Uterus (tissue), 3 donors: ENCODE measurements at regions not wholly inside any gene's neighbourhood (a gene's known extent, or its start where the extent isn't known, plus 50 kb on each side); places are given as distances from the start of the nearest gene placed in this dataset.

Source experiments
- DNase-seq, 2 donors: peaks; one replicate each; pipeline ENCODE4 v3.0.0-alpha.2; 2019 to 2020
- H3K27ac ChIP-seq, 2 donors: fragments of 200-600 bp; sonication (generic); 1 replicate in 1 of 2; 2 replicates in 1 of 2; pipeline ENCODE4 v1.5.1; 2016 to 2018
- H3K27me3 ChIP-seq, 2 donors: fragments of 200-600 bp; sonication (generic); one replicate each; pipeline ENCODE4 v1.5.1; 2018 to 2019; ENCODE audit warnings: control low read depth in 1 of 2
- H3K36me3 ChIP-seq, 2 donors: fragments of 200-600 bp; sonication (generic); one replicate each; pipeline ENCODE4 v1.5.1; 2019; ENCODE audit warnings: control low read depth in 1 of 2
- H3K4me1 ChIP-seq, 2 donors: fragments of 200-600 bp; sonication (generic); one replicate each; pipeline ENCODE4 v1.5.1; 2018 to 2019; ENCODE audit warnings: control low read depth in 1 of 2
- H3K4me3 ChIP-seq, 2 donors: fragments of 200-600 bp; sonication (generic); 1 replicate in 1 of 2; 2 replicates in 1 of 2; pipeline ENCODE4 v1.5.1; 2018 to 2019; ENCODE audit warnings: mild to moderate bottlenecking in 1 of 2
- H3K9me3 ChIP-seq, 2 donors: fragments of 200-600 bp; sonication (generic); one replicate each; pipeline ENCODE4 v1.5.1; 2019; ENCODE audit warnings: control low read depth in 1 of 2
- CTCF ChIP-seq, 4 experiments: fragments of 200-600 bp in 2 of 4; fragments of 450-650 bp in 2 of 4; sonication (generic) in 2 of 4; IDR thresholded peaks; one replicate each; pipeline ENCODE4 v1.5.1; 2016 to 2019; ENCODE audit warnings: antibody characterized with exemption in 4 of 4, mild to moderate bottlenecking in 2 of 4, moderate library complexity in 1 of 4
- POLR2A ChIP-seq, 2 donors: fragments of 450-650 bp; IDR thresholded peaks; one replicate each; pipeline ENCODE4 v1.6.1; 2016; ENCODE audit warnings: antibody characterized with exemption in 2 of 2, mild to moderate bottlenecking in 1 of 2, moderate library complexity in 1 of 2
- intact Hi-C: fragments of 100-400 bp; cut with DNase I; formaldehyde crosslinking; loops from one replicate; pipeline ENCODE4 v1.15.1; 2023; ENCODE audit warnings: low total_unique reads
- donor health status: DM: yes; HTN: yes; CAD: no.

- no peaks in the 10 kb centered on the region for H3K4me1 ChIP-seq
- no peak overlapping the region for H3K27ac ChIP-seq
- H3K36me3 ChIP-seq = no peaks in the 10 kb centered on the region
- no peak for DNase-seq
- no peak overlapping the region for H3K4me3 ChIP-seq
- TF ChIP-seq POLR2A (IDR thresholded peaks at IDR 0.05) = no peak
- TF ChIP-seq CTCF (IDR thresholded peaks at IDR 0.05) = no peak
- no peaks in the 10 kb centered on the region for H3K27me3 ChIP-seq
- H3K9me3 ChIP-seq = no peaks in the 10 kb centered on the region
- intact Hi-C loops = no loop called here
Observed at GRCh38 chr13:65907666-65908525, 1322.2 kb downstream of the PCDH9 start.

DNA sequence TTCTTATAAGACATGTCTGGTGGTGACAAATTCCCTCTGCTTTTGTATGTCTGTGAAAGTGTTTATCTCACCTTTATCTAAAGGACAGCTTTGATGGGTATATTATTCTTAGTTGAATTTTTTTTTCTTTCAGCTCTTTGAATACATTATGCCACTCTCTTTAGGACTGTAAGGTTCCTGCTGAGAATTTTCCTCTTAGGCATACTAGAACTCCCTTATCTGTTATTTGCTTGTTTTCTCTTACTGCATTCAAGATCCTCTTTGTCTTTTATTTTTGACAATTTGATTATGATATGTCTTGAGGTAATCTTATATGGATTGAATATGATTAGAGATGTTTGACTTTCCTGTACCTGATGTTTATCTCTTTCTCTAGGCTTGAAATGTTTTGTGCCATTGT is 1328.4 kb downstream of the PCDH9 start:
- Histone ChIP-seq H3K9me3 (no peaks in the 10 kb centered on the region), H3K27ac (no peak overlapping the region), H3K4me3 (no peak overlapping the region), H3K4me1 (no peaks in the 10 kb centered on the region), H3K27me3 (no peaks in the 10 kb centered on the region), H3K36me3 (no peaks in the 10 kb centered on the region)
- no peak for DNase-seq
- intact Hi-C loops = no loop called here
- no peak for TF ChIP-seq POLR2A (IDR thresholded peaks at IDR 0.05)
- TF ChIP-seq CTCF (IDR thresholded peaks at IDR 0.05) = no peak

DNA sequence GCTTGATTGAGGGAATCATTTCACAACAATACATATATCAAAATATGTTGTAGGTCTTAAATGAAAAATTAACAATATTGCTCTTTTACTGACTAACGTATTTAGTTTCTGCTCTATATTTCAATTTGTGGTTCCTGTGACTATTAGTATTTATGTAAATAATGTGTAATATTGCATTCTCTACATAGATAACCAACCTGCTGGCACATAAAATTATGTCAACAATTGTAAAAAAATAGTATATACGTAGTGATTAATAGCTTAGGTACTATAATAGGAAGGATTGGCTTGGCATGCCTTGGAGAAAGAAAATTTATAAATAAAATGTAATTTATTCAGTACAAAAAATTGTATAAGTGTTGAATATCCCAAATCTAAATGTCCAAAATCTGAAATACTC is 1336.1 kb downstream of the PCDH9 start:
- TF ChIP-seq CTCF (IDR thresholded peaks at IDR 0.05) = no peak
- no peak for TF ChIP-seq POLR2A (IDR thresholded peaks at IDR 0.05)
- Histone ChIP-seq H3K4me3 (no peak overlapping the region), H3K4me1 (no peaks in the 10 kb centered on the region), H3K9me3 (peaks cover 0 to 6% of the 10 kb centered on the region in 2 donors), H3K27ac (no peak overlapping the region), H3K36me3 (no peaks in the 10 kb centered on the region), H3K27me3 (no peaks in the 10 kb centered on the region)
- no peak for DNase-seq
- intact Hi-C loops = no loop called here

DNA sequence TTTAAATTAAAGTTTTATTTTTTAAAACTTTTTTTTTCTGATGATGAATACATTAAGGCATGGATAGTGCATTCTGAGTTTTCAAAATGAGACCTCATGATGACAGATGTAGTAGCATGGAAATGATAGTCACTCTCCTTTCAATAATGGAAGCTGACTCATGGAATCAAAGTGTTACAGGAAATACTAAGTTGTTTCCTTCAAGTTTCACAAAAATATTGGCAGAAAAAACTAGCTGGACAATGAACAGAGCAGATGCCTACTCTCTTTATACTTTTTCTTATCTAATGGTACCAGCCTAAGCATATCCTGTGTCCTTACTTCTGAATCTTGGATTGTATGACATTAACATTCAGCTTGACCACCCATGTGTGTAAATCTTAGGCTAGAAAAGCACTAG is 1337.3 kb downstream of the PCDH9 start:
- intact Hi-C loops = no loop called here
- no peaks in the 10 kb centered on the region for H3K36me3 ChIP-seq
- H3K4me1 ChIP-seq = no peaks in the 10 kb centered on the region
- TF ChIP-seq CTCF (IDR thresholded peaks at IDR 0.05) = no peak
- no peak for TF ChIP-seq POLR2A (IDR thresholded peaks at IDR 0.05)
- H3K4me3 ChIP-seq = no peak overlapping the region
- H3K27ac ChIP-seq = no peak overlapping the region
- H3K9me3 ChIP-seq = peaks cover 0 to 6% of the 10 kb centered on the region in 2 donors
- H3K27me3 ChIP-seq = no peaks in the 10 kb centered on the region
- DNase-seq = no peak

GRCh38 chr13:65889368-65889767 is 1340.8 kb downstream of the PCDH9 start:
- TF ChIP-seq POLR2A (IDR thresholded peaks at IDR 0.05) (no peak), CTCF (IDR thresholded peaks at IDR 0.05) (no peak)
- Histone ChIP-seq H3K9me3 (peaks cover 0 to 3% of the 10 kb centered on the region in 2 donors), H3K4me1 (no peaks in the 10 kb centered on the region), H3K36me3 (no peaks in the 10 kb centered on the region), H3K4me3 (no peak overlapping the region), H3K27me3 (no peaks in the 10 kb centered on the region), H3K27ac (no peak overlapping the region)
- no peak for DNase-seq
- intact Hi-C loops = no loop called here
